HG03439 (cell line): ENCODE measurements at regions not wholly inside any gene's neighbourhood (a gene's known extent, or its start where the extent isn't known, plus 50 kb on each side); places are given as distances from the start of the nearest gene placed in this dataset.

Experiments used
- ATAC-seq: cut with Tn5 transposase; IDR thresholded peaks from one replicate; pipeline ENCODE4 v1.9.1; 2021; ENCODE audit warnings: mild to moderate bottlenecking, moderate library complexity; ENCODE audit not compliant: unreplicated experiment

GRCh38 chr6:166877906-166878305 lies 78.4 kb downstream of the RNASET2 start:
- ATAC-seq, result no peak

- ATAC-seq, result no peak
These were observed 79.0 kb downstream of the RNASET2 start for GRCh38 chr6:166877349-166877748.

DNA sequence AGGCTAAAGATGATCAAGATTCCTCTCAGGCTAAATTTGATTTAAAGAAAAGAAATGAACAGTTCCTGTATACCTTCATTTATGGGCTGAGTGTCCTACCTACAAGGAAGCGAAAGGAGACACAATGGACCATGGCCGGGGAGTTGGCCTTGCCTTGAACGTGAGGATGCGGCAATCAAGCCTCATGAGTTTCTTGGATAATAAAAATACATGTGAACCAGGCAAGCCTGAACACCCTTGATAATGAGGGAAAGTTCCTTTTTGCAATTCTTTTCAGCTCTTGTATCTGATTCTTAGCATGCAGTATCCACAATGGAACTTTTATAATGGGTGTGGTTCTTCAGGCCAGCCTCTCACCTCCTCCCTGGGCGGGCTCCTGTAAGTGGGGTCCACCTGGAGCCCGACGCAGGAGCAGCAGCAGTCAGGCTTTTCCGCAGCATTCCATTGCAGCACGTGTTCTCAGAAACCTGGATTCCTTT lies 83.8 kb downstream of the RNASET2 start:
- ATAC-seq, result no peak

GRCh38 chr6:166870602-166871208 lies 85.6 kb downstream of the RNASET2 start:
- ATAC-seq, result no peak

GRCh38 chr6:166866839-166867637 lies 89.3 kb downstream of the RNASET2 start:
- ATAC-seq, result no peak

DNA sequence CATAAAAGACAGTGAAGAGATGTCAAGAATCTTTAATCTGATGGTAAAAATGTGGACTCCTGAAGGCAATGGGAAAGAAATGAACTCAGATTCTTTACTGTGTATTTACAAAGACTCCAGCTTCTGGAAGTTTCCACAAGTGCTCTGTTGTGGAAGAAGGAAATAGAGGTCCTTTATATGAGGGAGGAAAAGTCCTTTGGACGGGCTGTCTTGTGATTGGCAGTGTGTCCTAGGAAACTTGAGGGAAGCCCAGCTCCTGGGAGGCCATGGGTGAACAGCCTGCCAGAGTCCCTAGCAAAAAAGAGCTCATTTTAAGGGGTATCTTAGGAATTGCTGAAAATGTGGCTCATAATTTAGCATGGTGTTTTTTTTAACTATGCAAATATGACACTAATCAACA lies 92.0 kb downstream of the RNASET2 start:
- no peak for ATAC-seq

GRCh38 chr6:166862978-166863530 lies 93.3 kb downstream of the RNASET2 start:
- ATAC-seq, result no peak

GRCh38 chr6:166862287-166862977 lies 93.9 kb downstream of the RNASET2 start:
- ATAC-seq, result no peak

DNA sequence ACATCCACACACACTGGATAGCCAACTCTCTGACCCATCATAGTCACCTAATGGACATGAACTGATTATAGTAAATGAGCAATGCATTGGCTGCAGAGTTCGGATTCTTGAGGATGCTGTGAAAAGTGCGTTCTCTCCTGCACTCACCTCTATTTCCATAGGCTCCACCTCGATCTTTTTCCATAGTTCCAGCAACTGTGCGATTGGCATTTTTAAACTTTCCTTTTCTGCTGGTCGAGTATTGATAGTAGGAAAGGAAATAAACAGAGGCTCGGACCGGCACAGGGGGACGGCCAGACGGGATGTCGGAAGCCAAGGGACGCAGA lies 94.4 kb downstream of the RNASET2 start:
- no peak for ATAC-seq

GRCh38 chr6:166861304-166861703 lies 95.0 kb downstream of the RNASET2 start:
- no peak for ATAC-seq

- ATAC-seq, result no peak
These were observed 96.0 kb downstream of the RNASET2 start for GRCh38 chr6:166860392-166860791.

DNA sequence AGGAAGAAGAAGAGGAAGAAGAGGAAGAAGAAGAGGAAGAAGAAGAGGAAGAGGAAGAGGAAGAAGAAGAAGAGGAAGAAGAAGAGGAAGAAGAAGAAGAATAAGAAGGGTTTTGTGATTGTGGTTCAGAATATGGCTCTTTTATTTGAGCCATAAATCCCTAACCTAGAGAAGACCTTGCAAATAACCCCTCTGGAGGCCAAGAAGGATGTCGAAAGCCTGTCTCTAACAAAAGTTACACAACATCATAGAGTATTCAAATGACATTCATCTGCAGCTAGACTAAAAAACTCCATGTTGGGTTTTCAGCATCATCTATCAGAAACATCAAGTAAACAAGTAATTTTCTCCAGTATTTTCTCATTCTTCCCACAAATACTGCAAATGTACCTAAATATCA lies 100.9 kb downstream of the RNASET2 start:
- no peak for ATAC-seq

- ATAC-seq, result no peak
These were observed 102.7 kb downstream of the RNASET2 start for GRCh38 chr6:166853371-166854325.

DNA sequence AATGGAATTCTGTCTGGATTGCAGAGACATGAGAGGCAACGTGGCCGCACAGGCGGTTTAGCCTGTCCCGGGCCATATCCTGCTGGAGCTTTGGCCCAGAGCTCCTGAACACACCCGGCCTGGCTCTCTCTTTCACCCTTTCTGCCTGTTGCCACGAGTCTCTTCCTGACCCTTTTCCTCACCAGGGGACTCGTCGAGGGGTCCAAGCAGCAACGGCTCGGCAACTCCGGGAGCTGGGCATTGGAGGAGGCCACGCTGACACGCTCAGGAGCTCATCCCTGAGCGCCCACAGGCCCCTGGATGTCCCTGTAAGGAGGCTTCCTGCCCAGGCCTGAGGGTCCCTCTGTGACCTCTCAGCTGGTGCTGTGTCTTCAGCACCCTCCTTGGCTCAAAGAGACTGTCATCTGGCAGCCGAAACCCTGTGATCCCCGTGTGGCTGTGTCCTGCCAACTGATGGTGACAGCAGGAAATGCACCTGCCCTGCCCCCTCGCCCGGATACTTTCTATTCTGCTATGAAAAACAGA lies 103.8 kb downstream of the RNASET2 start:
- ATAC-seq, result no peak

DNA sequence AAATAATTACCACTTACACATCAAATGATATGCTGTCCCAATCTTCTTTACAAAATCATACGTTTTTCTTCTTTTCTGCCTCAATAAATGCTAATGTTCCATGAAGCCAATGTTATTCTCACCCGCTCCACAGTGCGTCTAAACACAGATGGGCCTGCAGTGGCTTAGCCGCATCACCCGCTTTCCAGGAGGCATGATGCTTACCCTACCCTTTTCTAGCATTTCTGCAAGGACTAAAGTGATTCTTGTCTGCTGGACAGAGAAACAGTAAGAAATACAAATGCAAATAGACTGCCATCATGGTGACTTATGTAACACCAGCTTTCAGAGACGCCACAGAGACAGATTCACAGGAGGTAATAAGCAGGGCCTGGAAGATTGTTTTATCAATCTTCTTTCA lies 104.4 kb downstream of the RNASET2 start:
- ATAC-seq, result no peak

DNA sequence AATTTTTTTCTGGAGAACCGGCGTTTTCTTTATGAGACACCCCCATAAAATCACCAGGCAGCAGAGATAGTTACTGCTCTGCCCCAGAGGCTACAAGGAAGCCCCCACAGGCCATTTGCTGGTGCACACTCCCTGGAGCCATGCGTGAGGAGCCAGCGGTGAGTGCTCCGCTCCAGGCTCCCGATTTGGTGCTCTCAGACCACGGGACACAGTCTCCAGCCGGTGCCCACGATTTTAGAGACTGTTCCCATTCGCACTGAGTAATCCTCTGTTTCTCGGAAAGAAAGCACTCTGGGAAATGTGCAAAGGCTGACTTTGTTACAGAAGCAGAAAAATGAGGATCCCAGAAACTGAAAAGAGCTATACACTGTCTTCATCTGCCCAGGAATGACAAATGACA lies 104.9 kb downstream of the RNASET2 start:
- no peak for ATAC-seq

DNA sequence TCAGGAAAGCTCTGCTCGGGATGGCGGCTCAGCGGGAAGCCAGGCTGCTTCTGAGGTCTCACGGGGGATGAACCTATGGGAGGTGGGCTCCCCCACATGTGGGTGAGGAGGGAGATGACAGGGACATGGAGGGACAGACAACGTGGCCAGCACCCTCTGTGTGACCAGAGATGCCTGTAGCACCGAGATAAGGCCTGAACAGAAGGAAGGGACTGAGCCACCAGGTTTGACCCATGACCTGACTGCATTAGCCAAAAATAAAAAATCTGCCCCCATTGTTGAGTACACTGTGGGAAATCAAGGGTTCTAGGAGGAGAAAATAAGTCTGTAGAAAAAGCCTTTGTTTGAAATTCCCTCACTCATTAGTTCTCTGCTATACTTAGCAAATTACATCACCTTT lies 105.7 kb downstream of the RNASET2 start:
- ATAC-seq, result no peak

DNA sequence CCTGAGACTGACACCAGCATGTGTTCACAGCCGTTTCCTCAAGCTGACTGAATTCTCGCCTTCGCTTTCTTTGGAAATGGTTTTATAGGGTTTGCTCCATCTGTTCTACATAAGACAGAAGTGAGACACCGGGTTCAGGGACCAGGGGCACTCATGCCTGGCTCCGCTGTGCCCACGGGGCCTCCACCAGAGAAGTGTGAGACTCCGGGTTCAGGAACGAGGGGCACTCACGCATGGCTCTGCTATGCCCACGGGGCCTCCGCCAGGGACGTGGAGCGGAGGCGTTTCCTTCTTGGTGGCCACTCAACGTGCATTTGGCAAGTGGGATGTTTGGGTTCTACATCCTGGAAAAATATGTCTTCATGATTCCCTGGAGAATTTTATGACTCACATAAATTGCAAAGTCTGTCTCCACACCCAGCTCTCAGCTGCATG lies 106.6 kb downstream of the RNASET2 start:
- ATAC-seq, result no peak

GRCh38 chr6:166848979-166849748 lies 107.2 kb downstream of the RNASET2 start:
- no peak for ATAC-seq
